HG03457 (cell line): ENCODE measurements at regions not wholly inside any gene's neighbourhood (a gene's known extent, or its start where the extent isn't known, plus 50 kb on each side); places are given as distances from the start of the nearest gene placed in this dataset.
"Not testable (repeated sequence)": the region's sequence is repeated elsewhere in the genome, so short reads cannot be mapped to it uniquely, and the experiment has no call there.

Experiments used
- ATAC-seq: cut with Tn5 transposase; IDR thresholded peaks from one replicate; pipeline ENCODE4 v1.9.1; 2021; ENCODE audit warnings: moderate number of reproducible peaks; ENCODE audit not compliant: unreplicated experiment

- no peak for ATAC-seq
These were observed 94.8 kb downstream of the MYCN start for GRCh38 chr2:16034975-16035746.

- no peak for ATAC-seq
These were observed 94.0 kb downstream of the MYCN start for GRCh38 chr2:16034151-16034974.

GRCh38 chr2:16033032-16033293 is 92.6 kb downstream of the MYCN start:
- ATAC-seq: no peak

- ATAC-seq: no peak
These were observed 92.1 kb downstream of the MYCN start for GRCh38 chr2:16032282-16033031.

GRCh38 chr2:16031848-16032159 is 91.5 kb downstream of the MYCN start:
- no peak for ATAC-seq

GRCh38 chr2:16031058-16031847 is 90.9 kb downstream of the MYCN start:
- no peak for ATAC-seq

GRCh38 chr2:16030206-16031057 is 90.1 kb downstream of the MYCN start:
- no peak for ATAC-seq

- no peak for ATAC-seq
These were observed 88.3 kb downstream of the MYCN start for GRCh38 chr2:16028644-16029043.

GRCh38 chr2:16026816-16027501 is 86.6 kb downstream of the MYCN start:
- no peak for ATAC-seq

- no peak for ATAC-seq
These were observed 85.7 kb downstream of the MYCN start for GRCh38 chr2:16025876-16026640.

- no peak for ATAC-seq
These were observed 85.0 kb downstream of the MYCN start for GRCh38 chr2:16025211-16025875.

GRCh38 chr2:16024628-16025027 is 84.3 kb downstream of the MYCN start:
- ATAC-seq: not testable (repeated sequence)

- no peak for ATAC-seq
These were observed 83.4 kb downstream of the MYCN start for GRCh38 chr2:16023506-16024360.

GRCh38 chr2:16022548-16023240 is 82.3 kb downstream of the MYCN start:
- no peak for ATAC-seq

GRCh38 chr2:16021611-16022363 is 81.4 kb downstream of the MYCN start:
- ATAC-seq: no peak

GRCh38 chr2:16020389-16021008 is 80.1 kb downstream of the MYCN start:
- ATAC-seq: no peak
